HT-29 (cell line): ENCODE measurements at regions not wholly inside any gene's neighbourhood (a gene's known extent, or its start where the extent isn't known, plus 50 kb on each side); places are given as distances from the start of the nearest gene placed in this dataset.

ENCODE experiments used
- DNase-seq: peaks from one replicate; pipeline ENCODE4 v3.0.0-alpha.2; 2015; ENCODE audit warnings: low spot score

DNA sequence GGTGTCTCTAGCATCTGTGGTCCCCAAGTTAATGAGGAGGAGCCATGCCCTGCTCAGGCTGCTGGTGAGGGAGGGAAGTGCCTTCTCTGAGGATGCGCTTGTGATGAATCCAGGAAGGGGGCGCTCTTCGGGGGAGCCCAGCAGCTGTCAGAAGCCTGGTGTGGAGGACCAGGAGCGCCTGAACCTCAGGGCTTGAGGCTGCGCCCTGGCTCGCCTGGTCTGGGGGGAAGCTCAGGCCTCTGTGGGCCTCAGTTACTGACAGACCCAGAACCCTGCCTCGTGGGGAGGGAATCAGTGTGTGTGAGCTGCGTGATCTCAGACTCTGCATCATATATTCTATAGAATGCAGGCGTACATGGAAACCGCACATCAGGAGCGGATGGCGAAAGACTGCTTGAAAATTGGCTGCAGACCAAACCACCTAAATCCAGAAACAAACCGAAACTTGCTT is 126.1 kb downstream of the SEC14L1 start:
- no peak for DNase-seq

DNA sequence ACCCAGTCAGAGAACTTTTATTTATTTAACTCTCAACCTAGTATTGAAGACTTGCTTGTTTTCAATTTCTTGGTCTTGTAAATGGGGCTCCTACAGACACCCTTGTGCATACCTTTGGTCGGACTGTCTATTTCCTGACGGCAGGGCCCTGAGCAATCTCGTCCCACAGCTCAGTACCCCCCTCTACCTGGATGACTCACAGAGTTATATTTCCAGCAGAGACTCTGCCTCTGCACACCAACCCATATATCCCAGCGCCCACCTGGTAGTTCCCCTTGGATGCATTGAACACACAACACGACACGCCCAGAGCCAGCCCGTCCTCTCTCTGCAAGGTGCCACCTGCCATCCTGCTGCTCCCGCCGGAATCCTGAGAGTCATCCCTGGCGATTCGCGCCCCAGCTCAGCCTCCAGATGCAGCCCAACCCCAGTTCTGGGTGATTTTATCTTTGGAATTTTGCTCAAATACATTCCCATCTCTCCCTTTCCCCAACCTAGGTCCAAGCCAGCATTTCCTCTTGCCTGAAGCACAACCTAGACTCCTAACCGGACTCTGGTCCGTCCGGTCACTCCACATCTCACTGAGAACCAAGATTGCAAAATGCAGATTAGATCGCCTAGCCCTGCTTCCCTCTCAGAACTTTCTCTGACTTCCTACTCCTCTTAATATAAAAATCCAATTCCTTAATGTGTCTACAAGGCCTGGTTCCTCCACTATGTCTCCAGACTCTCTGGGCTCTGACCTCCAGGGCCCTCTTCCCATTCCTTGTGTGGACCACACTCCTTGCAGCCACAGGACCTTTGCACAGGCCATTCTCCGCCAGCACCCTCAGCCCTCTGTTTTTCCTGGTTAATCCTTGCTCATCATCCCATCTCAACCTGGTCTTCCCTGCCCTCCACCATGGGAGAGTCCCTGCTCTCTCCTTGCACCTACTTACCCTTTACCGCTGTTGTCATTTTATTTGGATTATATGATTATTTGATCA is 129.2 kb downstream of the SEC14L1 start:
- DNase-seq: no peak

DNA sequence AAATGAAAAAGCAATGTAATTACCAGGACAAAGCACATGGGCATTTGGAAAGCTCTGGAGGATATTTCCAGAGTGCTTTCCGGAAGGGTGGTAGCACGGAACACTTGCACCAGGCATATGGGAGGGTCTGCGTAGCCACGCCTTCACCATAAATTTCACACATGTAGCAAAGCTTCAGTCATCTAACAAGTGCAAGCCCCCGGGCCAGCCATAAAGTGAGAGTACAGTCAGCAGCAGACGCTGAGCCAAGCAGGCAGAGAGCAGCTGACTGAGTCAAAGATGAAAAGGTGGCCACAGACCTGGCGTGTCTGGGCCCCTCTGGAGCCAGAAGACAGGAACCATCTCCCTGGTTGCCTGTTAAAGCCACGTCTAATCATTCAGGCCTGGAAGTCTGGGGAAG is 130.6 kb downstream of the SEC14L1 start:
- DNase-seq: no peak

DNA sequence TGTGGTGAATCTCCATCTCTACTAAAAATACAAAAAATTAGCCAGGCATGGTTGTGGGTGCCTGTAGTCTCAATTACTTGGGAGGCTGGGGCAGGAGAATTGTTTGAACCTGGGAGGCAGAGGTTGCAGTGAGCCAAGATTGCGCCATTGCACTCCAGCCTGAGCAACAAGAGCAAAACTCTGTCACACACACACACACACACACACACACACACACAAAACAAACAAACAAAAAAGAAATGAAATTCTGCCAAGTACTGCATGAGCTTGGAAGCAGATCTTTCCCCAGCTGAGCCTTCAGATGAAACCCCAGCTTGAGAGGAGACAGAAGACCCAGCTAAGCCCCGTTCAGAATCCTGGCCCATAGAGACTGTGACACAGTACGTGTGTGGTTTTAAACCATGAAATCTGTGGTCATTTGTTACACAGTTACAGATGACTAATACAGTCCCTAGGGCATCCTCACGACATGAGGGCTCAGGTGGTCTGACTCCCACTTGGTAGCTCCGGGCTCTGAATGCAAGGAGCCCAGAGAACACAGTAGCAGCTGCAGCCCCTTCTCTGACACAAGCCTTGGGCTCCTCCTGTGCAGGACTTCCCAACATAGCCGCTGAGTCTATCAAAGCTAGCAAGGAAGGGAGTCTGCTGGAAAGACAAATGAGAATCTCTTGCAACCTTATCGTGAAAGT is 132.8 kb downstream of the SEC14L1 start:
- DNase-seq: no peak

DNA sequence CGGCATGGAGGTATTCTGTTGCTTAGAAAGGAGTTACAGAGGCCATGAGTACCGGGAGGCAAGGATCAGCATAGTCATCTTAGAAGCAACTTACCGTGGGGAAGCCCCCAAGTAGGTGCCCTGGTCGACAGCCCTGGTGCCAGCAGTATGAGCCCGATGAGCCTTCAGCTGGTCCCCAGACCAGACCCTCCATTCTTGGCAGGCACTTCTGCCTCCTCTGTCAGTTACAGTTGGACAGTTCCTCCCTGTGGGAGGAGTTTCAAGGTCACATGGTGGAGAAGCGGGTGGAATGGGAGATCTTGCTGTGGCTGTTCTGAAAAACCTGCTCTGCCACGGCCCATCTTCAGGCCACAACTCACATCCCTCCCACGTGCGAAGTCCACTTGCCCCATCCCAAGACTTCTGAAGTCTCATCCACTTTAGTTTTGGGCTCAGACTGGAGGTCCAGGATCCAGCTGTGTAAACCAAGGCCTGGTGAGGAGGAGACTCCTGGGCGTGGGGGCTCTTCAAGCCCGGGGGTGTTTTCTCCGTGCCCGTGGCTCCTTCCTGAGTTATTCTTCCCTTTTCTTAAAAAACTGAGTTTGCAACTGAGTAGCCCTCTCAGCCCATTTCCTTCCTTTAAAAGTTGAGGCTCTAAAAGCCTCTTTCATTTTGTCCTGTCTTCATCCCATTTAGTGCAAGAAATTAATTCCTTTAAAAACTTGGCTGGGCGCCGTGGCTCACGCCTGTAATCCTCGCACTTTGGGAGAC is 133.5 kb downstream of the SEC14L1 start:
- no peak for DNase-seq

DNA sequence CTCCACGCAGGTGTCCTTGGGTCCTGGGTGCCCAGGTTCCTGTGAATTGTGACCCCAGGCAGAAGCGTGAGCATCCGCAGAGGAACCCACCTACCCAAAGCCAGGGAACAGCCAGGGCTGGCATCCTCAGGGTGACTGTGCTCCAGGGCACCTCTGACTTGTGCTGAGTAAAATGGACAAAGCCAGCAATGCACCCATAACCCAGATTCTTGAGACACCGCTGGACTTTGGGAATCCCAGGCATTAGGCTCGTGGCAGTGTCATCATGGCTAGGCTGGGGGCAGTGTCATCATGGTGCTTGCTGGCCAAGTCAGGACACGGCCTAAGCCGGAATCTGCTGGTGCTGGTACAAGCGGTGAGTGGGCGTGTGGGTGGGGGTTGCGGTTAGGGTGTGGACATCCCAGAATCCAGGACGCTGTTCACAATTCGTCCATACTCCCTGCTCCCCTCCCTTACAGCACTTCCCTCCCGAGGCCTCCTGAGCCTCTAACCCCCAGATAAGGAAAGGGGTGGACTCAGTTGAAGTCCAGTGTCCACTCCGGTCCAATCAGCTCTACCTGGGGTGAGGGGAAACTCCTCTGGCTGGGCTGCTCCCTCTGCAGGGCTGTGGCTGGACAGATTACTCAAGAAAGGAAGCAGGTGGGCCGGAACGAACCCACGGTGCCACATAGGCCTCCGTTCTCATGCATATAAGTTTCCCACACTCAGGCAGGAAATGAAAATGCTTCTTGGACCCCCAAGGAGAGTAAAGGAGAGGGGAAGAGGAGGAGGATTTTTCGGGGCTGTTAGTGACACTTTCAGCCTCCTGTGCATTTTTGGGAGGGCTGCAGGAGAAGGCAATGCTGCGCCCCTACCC is 138.9 kb downstream of the SEC14L1 start:
- peak; percentile 81 for DNase-seq

DNA sequence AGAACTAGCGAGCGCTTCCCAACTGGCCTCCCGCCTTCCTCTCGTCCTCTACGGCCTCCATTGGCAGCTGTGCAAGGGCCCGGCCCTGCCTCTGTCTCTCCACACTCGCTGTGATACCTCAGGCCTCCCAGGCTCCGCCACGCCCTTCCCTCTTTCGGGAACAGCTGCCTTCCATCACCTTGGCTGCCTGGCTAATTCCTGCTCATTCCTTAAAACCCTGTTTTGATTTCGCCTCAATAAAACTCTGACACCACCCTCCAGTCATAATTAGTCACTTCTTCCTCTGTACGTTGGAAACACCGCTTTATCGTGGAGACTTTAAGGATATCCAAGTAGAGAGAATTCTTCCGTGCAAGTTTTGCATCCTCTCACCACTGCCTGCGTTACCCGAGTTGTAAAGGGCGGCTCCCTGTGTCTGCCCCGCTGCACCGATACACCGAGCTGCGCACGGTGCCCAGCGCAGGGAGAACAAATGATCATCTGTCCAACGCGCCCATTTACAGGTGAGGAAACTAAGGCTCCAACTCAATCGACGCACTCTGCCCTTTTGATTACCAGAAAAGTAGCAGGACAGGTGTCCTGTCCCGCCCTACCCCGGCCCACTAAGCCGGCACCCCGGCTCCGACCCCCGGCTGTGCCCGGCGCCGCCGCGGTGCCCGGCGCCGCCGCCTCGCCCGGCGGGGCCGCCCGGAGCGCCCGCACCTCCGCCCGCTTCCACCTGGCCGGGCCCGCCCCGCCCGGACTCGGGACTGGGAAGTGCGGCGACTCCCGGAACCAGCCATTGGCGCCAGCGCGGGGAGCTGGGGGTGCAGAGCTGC is 139.7 kb downstream of the SEC14L1 start:
- DNase-seq: peak; percentile 70

DNA sequence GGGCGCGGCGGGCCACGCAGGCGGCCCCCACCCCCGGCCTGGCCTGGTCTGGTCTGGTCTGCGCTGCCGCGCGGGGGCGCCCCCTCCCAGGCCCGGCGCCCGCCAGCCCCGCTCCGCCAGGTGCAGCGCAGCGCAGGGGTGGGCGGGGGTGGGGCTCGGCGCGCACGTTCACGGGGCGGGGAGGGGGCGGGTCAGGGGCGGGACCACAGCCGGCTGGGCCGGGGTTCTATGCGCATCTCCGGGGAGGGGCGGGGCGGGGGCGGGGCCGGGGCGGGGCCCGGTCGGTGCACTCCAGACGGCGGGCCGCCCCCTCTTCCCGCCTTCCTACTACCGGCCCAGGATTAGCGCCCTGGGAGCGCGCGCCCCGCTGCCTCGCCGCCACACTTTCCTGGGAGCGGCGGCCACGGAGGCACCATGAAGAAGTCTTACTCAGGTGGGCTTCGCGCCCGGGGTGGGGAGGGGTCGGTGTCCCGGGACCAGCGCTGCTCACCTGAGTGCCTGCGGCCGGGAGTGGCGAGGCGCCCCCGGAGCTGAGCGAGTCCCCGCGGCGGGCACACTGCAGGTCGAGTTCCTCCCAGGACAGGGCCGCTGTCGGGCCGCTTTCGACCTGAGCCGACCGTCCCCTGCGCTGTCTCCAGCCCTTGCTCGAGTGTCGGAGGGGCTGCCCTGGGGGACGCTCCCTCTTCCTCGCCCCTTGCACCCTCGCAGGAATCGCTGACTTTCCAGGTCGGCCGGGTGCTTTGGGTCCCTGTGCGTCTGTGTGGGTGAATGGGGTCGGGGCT is 140.5 kb downstream of the SEC14L1 start:
- peak; percentile 81 for DNase-seq

DNA sequence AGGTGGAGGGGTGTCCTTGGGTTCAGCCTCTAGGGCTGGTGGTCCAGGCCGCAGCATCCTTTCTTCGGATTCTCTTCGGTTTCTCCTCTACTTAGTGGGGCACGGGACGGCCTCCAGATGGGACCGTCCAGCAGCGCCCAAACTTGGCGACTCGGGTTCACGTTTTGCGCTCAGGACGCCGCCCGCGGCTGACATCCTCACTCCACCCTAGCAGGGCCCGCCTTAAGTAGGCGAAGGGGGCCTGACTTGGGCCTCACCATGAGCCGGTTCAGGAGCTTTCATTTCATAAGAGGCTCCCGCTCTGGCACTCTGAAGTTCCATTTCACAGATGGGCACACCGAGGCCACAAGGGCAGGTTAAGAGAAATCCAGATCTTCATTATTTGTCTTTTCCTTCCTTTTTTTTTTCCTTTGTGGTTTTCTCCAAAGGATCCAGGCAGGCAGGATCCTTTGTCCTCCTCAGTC is 141.2 kb downstream of the SEC14L1 start:
- DNase-seq: peak; percentile 89

DNA sequence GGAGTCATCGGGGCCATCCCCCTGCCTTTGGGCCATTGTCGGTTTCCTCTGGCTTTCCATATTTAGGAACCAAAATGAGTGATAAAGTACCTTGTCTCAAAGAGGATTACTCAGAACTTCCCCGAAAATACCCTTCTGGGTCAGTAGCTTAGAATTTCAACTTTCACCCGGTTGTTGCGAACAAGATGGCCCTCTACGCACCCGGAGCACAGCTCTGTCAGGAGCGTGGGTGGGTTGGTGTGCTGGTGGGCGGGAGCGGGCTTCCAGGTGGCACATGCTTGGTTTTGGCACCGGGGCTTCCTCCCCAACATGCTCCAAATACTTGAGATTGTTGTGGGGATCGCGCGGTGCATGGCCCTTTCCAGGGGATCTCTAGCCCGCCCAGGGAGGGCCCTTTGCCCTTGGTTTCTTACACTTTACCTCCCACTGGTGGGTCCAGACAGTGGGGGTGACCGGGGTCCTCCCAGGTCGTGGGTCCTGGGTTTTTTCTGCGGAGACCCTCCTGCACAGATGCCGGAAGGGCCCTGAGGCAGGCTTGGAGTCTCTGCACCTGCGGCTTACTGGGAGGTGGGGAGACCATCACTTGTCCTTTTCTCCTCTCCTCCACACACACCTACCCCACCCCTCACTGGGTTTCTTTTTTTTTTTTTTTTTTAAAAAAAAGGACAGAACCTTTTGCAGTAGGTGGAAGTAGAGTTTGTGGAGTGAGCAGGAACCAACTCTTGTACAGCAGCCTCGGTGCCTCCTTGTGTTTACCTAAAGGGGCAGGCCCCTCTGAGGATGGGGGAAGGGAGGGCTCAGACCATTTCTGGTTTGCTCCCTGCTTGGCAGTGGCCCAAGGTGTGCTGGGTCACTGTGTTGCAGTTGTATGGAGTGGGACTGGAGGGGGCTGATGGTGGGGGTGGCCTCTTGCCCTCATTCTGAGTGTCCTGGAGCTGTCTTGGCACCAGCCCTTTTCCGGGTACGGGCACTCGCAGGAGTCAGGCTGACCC is 142.1 kb downstream of the SEC14L1 start:
- peak; percentile 79 for DNase-seq

DNA sequence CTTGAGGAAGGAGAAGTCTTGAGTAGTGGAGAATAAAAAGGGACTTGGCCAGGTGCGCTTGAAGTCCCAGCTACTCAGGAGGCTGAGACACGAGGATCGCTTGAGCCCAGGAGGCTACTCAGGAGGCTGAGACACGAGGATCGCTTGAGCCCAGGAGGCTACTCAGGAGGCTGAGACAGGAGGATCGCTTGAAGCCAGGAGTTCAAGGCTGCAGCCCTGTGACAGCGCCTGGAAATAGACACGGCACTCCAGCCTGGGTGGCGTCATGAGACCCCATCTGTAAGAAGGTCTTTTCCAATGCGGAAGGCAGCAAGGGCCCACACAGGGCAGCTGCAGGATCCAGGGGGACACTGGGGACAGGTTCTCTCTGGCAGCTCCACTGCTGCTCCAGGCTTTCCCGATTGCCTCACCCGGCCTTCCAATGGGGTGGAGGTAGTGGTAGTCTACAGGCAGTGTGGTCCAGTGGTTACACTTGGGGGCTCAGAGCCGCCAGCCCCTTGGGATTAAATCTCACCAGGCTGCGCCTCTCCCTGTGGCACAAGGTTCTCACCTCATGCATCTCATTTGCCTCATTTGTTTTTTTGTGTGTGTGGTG is 143.4 kb downstream of the SEC14L1 start:
- no peak for DNase-seq

DNA sequence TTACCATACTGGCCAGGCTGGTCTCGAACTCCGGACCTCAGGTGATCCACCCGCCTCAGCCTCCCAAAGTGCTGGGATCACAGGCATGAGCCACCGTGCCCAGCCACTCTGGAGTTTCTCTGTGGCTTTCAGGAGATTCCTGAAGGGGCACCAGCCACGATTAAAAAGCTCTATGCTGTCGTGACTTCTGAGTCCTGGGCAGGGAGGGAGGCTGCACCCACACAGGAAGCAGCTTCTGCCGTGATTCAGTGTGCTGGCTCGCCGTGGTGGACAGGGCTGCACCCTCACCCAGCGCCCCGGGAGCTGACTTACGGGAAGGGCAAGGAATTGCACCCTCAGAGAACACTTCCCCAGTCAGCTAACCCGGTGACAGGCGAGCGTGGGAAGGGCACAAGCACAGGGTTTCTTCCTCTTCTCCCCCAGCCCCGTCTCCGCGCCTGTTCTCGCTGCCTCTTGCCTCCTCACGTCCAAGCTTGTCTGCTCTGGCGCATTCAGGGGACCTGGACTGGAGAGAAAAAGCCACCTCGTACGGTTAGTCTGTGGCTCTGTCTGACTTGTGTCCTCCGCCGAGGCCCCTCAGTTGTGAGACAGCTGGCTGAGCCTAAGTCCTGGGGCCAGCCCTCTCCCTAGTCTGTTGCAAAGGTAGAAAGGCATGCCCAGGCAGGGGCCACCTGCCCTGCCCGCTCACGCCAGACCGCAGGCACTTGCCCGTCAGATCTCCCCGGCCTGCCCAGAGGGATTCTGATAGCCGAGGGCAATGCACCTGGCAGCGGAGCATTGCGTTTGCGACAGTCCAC is 145.0 kb downstream of the SEC14L1 start:
- peak; percentile 86 for DNase-seq

DNA sequence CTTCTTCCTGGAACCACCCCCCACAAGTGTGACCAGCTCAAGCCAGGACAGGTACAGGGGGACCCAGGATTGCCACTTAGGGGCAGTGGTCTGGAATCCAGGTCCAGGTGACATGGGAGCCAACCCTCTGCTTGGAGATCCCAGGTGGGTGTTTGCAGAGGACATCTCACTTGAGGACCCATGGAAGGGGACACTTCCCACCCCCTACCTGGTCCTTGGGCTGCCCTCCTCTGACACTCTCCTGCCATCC is 145.5 kb downstream of the SEC14L1 start:
- DNase-seq: no peak

DNA sequence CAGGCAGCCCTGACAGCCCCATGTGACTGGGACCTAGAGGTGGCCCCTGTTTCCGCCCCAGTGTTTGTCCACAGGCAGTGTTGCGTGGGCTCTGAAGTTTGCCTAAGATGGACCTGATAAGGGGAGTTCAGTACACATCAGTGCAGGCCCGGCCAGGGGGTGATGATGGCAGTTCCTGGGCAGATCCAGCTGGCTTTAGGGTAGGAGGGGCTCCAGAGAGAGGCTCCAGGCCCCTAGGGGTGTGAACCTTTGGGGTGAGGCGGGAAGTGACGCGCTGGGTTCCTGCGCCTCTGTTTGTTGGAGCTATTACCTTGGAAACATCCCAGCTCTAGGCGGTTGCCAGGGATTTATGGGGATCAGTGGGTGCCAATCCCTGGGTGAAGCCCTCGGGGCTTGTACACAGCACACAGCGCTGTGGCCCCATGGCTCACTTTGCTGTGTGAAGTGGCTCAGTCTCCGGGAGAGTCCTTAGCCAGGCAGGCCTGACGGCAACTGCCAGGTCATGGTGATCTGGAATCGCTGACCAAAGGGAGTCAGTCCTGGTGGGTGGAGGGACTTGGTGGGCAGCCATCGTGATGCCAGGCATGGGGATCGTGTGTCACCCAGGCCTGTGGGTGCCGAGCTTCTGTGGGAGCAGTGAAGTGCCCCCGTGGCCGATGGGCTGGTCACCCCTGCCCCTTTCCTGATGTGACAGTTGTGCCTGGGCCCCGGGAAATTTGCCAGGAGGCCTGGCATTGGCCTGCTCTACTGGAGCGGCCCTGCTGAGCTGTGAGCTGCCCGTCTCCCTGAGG is 146.1 kb downstream of the SEC14L1 start:
- DNase-seq: peak; percentile 98

DNA sequence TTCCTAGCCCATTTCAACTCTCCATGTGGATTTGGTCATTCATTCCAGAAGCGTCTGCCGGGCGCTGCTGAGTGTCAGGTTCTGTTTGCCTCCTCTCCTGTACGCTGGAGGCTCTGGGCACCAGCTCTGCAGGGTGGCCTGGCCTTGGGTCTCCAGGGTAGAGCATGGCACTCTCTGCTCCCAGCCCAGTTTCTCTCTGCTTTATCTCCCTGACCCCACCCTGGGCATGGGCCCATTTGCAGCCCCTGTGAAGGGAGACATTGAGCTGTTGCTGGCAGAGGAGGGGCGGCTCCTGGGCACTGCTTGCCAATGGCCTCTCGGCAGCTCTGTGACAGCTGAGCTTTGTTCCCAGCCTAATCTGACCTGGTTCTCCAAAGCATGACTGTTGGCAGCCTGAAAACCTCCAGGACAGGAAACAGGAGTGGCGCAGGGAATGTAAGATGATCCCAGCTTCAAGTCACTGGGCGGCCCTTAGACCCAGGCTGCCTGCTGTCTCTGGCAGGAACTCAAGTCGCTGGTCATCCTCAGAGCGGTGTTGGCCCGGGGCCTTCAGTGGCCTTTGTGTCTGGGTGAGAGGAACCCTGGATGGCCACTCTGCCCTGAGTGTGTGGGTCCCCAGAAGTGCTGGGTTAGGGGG is 146.8 kb downstream of the SEC14L1 start:
- peak; percentile 75 for DNase-seq
